ENCODE measurements at regions not wholly inside any gene's neighbourhood (a gene's known extent, or its start where the extent isn't known, plus 50 kb on each side); places are given as distances from the start of the nearest gene placed in this dataset.

DNA sequence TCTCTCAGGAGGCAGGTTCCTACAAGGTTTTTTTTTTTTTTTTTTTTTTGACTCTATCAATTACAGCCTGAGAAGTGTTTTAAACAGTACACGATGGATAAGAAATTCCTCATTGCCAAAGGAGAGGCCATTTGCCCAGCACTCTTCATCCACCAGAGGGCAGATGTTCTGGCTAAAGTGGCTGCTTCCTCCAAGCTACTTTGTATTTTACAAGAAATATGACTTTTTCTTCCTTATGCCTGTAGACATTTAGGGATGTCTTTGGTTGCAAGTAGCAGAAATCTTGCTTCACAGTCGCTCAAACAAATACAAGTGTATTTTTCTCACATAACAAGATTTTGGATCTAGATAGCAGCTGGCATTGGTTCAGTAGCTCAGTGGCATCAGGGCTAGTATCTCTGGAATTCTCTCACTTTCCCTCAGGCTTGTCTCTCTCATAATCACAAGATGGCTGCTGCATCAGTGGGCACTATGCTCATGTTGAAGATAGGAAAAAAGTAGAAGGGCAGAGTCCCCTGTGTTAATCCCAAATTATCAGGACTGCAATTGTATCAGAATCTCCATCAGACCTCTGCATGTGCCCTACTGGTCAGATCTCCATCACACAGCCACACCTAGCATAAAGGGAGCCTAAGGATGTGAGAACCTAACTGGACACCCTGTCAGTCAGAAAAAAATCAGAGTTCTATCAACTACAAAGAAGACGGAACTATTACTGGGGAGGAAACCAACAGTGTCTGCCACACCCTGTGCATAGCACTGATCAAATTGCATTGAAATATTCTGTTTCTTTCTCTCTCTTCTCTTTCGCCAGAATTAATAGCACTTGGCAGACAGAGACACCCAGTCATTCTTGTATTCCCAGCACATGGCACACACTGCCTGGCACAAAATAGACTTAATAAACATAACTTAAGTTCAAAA lies 138.9 kb upstream of the COL8A1 start:
- TF ChIP-seq CTCF (conservative IDR thresholded peaks at IDR 0.05; ENCODE audit: low read depth), result peak; percentile 61
- DNase-seq (ENCODE audit: low spot score), result peak; percentile 42
- CTCF ChIA-PET, result interaction anchor here (0.5 to 2.6 kb wide), 16 partner anchors 12 to 858 kb away, joined by 3 to 16 read pairs (median 3); partner anchors contain the start of gene COL8A1
- POLR2A ChIA-PET (ENCODE audit: low non-redundant PET), result no interaction called here
- no peak overlapping the region for H3K27ac ChIP-seq

DNA sequence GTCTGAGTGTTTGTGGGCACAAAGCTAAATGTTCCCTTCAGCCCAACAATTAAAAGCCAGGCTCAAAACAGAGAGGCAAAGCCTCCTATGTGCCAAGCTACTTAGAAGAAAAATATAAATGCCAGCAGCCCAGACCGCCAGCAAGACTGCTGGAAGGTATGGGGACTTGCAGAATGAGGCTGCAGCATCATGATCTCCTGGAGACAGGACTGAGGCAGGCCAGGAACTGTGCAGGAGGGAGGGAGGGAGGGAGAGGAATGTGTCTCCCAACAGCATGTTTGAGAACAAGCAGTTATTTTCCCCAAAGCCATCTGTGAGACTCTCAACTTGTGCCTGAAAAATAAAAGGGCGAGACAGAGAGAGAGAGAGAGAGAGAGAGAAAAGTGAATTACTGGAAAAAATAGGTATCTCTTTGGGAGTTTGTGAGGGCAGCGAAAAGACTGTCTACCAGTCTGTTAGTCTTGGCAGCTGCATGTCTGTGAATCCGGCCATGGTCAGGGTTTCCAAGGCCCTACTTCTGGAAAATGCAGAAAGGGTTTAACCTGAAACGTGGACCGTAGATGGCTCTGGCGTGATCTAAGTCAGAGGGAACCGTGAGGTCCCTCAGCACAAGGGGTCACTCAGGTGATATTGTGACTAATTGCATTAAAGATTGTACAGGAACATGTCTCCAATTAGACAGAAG lies 139.7 kb upstream of the COL8A1 start:
- no peak for TF ChIP-seq CTCF (conservative IDR thresholded peaks at IDR 0.05; ENCODE audit: low read depth)
- ChIA-PET POLR2A (ENCODE audit: low non-redundant PET) (no interaction called here), CTCF (interaction anchor here (0.5 to 2.6 kb wide), 11 partner anchors 13 to 857 kb away, joined by 3 to 16 read pairs (median 4); partner anchors contain the start of gene COL8A1)
- no peak for DNase-seq (ENCODE audit: low spot score)
- peak overlapping the region; percentile 4; the same call in 1 of the 2 replicates for H3K27ac ChIP-seq

GRCh38 chr3:99487894-99488293 lies 150.5 kb upstream of the COL8A1 start:
- ChIA-PET CTCF (no interaction called here), POLR2A (ENCODE audit: low non-redundant PET) (no interaction called here)
- no peak for DNase-seq (ENCODE audit: low spot score)
- no peak overlapping the region for H3K27ac ChIP-seq
- no peak for TF ChIP-seq CTCF (conservative IDR thresholded peaks at IDR 0.05; ENCODE audit: low read depth)

GRCh38 chr3:99485286-99485685 lies 153.1 kb upstream of the COL8A1 start:
- no peak for TF ChIP-seq CTCF (conservative IDR thresholded peaks at IDR 0.05; ENCODE audit: low read depth)
- POLR2A ChIA-PET (ENCODE audit: low non-redundant PET), result no interaction called here
- H3K27ac ChIP-seq, result no peak overlapping the region
- CTCF ChIA-PET, result no interaction called here
- DNase-seq (ENCODE audit: low spot score), result no peak

GRCh38 chr3:99484871-99485270 lies 153.5 kb upstream of the COL8A1 start:
- no peak for DNase-seq (ENCODE audit: low spot score)
- no peak overlapping the region for H3K27ac ChIP-seq
- ChIA-PET CTCF (no interaction called here), POLR2A (ENCODE audit: low non-redundant PET) (no interaction called here)
- TF ChIP-seq CTCF (conservative IDR thresholded peaks at IDR 0.05; ENCODE audit: low read depth), result no peak

GRCh38 chr3:99483841-99484240 lies 154.6 kb upstream of the COL8A1 start:
- no peak overlapping the region for H3K27ac ChIP-seq
- CTCF ChIA-PET, result interaction anchor here (0.6 kb wide), 1 partner anchor 161 kb away, joined by 4 read pairs; no protein-coding TSS in a partner anchor
- no peak for DNase-seq (ENCODE audit: low spot score)
- POLR2A ChIA-PET (ENCODE audit: low non-redundant PET), result no interaction called here
- no peak for TF ChIP-seq CTCF (conservative IDR thresholded peaks at IDR 0.05; ENCODE audit: low read depth)

Data from RWPE1 (cell line).